Fibroblast of villous mesenchyme (primary cell): ENCODE measurements at regions not wholly inside any gene's neighbourhood (a gene's known extent, or its start where the extent isn't known, plus 50 kb on each side); places are given as distances from the start of the nearest gene placed in this dataset.

Source experiments
- DNase-seq: peaks from one replicate; pipeline ENCODE4 v3.0.0-alpha.2; 2010; ENCODE audit warnings: low read depth
- H3K4me3 ChIP-seq: 2 replicates; pipeline ENCODE4 v1.5.1; 2011; ENCODE audit warnings: low read depth, mild to moderate bottlenecking, low read length
- TF ChIP-seq, protein P1 (sequence below): IDR thresholded peaks from 2 replicates; pipeline ENCODE4 v1.5.1; 2012; ENCODE audit warnings: low read depth, mild to moderate bottlenecking, low read length; ENCODE audit not compliant: insufficient read depth

DNA sequence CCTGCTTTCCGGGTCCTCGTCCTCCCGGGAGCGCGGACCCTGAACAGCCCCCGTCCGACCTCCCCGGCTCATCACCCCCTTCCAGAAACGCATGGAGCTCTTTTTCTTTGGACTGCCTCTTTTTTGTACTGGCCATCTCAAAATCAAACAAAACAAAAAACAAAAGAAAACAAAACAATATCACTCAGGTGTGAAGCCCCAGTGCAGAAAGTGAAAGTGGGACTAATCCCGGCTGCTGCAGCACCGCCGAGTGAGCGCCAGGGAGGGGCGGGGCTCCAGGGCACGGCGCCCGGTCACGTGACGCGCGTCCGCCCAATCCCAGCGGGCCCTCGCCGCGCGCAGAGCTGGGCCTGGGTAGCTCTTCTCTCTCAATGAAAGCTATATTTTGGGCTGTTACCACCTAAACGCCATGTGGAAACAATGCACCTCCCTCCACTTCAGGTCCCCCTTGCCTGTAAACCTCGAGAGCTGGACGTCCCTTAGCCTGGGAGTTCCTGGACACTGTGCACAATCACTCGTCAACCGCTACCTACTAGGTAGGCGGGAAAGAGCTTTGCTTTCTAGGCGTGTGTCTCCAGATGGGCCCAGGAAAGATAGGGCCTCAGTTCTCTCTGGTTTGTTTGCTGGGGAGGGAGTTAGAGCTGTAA lies 93.7 kb upstream of the PRDM1 start:
- peak overlapping the region; percentile 82 for H3K4me3 ChIP-seq
- peak; percentile 78 for DNase-seq
- TF ChIP-seq, protein P1, sequence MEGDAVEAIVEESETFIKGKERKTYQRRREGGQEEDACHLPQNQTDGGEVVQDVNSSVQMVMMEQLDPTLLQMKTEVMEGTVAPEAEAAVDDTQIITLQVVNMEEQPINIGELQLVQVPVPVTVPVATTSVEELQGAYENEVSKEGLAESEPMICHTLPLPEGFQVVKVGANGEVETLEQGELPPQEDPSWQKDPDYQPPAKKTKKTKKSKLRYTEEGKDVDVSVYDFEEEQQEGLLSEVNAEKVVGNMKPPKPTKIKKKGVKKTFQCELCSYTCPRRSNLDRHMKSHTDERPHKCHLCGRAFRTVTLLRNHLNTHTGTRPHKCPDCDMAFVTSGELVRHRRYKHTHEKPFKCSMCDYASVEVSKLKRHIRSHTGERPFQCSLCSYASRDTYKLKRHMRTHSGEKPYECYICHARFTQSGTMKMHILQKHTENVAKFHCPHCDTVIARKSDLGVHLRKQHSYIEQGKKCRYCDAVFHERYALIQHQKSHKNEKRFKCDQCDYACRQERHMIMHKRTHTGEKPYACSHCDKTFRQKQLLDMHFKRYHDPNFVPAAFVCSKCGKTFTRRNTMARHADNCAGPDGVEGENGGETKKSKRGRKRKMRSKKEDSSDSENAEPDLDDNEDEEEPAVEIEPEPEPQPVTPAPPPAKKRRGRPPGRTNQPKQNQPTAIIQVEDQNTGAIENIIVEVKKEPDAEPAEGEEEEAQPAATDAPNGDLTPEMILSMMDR: no peak

DNA sequence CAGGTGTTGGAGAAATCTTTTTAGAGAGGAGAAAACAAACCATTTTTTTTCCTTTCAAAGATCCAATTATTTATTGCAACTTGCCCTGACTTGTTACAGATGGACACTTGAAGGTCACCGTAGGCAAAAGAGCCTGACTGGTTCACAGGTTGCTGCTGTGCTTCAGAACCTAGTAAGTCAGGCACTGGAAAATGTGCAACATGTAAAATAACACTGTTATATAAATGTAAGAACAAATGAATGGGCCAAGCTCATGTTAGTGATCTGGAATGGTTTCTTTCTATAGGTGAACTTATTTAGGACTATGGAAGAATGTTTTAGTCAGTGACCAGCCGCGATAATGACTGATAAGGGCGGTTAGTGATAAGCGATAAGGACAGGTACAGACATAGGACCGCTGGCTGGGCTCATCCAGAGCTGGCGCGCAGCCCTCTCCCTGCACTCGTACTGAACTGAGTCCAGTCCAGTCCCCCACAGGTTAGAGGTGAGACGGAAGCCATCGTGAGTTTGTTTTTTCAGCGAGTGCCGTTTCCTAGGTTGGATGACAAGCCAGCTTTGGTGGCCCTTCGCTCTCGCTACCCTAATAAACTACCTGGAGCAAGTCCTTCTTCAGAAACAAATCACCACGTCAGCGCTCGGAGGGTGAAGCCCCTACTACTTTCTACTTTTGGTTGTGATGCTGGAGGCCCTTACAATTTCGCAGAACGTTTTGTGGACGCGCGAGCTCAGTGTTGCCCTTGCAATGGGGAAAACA lies 94.4 kb upstream of the PRDM1 start:
- no peak for DNase-seq
- H3K4me3 ChIP-seq: peak overlapping the region; percentile 82
- TF ChIP-seq, protein P1: no peak

DNA sequence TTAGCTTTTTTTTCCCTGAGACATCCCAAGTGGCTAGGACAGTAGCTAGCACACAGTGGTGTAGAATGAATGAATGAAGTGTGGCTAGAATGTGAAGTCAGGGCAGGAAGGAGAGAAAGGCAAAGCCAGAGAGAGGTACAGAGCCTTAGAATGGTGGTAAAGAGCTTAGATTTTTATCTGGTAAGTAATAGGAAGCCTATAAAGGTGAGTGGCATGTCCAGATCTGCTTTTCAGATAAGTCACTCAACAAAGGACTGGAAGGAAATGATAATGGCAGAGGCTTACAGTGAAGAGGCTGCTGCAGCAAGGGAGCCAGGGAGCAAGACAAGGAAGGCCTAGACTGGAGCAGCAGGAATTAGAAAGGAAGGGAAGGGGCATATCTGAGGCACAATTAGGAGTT lies 96.0 kb upstream of the PRDM1 start:
- DNase-seq: no peak
- H3K4me3 ChIP-seq: no peak overlapping the region
- TF ChIP-seq, protein P1: no peak

DNA sequence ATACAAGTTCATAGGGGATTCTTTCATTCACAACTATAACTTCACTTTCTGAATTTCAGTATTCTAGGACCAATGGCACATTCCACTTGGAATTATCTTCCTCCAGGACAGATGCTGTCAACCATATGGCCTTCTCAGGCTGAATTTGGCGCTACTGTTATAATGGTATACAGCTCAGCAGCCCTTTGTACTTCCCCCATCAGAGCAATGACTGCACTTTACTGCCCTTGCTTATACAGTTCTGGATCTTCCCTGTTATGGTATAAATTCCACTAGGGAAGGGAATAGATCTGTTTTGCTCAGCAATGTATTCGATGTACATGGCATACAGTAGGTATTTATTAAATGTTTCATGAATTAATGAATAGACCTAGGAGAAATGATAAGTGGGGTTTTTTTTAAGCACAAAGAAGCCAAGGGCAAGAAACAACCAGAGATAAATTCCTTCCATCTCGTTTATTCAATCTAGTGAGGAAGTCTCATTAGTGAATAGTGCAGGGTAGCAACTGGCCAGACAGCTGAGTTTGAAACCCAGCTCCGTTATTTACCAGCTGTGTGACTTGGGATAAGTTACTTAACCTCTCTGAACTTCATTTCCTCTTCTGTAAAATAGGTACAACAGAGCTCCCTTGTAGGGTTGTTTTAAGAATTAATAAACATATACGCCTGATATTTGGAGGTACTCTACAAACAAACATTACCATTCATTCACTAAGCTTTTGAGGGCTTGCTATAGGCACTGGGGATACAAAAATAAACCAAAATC lies 97.1 kb upstream of the PRDM1 start:
- TF ChIP-seq, protein P1: no peak
- H3K4me3 ChIP-seq: no peak overlapping the region
- no peak for DNase-seq

DNA sequence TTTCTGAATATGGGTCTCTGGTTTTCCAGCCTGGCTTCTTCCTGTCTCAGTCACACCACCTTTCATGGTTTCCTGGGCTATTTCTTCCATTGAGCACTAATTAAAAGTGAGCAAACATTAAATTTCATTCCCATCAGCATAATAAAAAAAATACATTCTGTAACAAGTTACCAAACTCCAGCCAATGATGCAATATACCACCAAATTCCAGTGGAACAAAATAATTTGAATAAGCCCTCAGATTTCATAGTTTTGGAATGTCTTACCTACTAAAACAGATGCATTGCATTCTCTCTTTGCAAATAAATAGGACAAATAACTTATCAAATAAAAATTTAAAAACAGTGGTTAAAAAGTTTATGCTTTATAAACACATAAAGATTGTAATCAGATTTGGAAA lies 97.8 kb upstream of the PRDM1 start:
- peak; percentile 64 for DNase-seq
- no peak overlapping the region for H3K4me3 ChIP-seq
- TF ChIP-seq, protein P1: no peak

DNA sequence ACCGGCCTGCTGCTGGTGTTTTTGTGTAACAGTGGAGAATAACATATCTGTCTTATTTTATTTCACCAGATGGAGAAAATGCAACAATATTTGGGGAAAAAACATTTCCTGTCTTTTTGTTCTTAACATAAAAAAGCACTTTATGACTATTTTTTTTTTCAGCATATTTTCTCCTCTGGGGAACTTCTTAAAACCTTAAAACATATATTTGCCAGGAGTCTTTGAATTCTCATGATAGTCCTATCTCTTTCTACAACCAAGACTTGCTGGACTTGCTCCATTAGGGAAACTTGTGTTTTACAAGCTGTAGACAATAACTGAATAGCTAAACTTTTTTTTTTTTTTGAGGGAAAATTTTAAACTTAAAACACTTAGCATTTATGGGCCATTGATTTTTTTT lies 98.6 kb upstream of the PRDM1 start:
- H3K4me3 ChIP-seq: no peak overlapping the region
- no peak for DNase-seq
- TF ChIP-seq, protein P1: no peak
